Endothelial cell (in vitro differentiated cells): ENCODE measurements at regions not wholly inside any gene's neighbourhood (a gene's known extent, or its start where the extent isn't known, plus 50 kb on each side); places are given as distances from the start of the nearest gene placed in this dataset.

ENCODE experiments used
- DNase-seq: peaks from one replicate; pipeline ENCODE4 v3.0.0; 2021; ENCODE audit warnings: low spot score
- H3K27ac Mint-ChIP-seq: one replicate; pipeline ENCODE4 v1.8.0; 2021; ENCODE audit warnings: mixed read lengths, inconsistent platforms; ENCODE audit not compliant: unreplicated experiment
- H3K27me3 Mint-ChIP-seq: one replicate; pipeline ENCODE4 v1.8.0; 2021; ENCODE audit warnings: mild to moderate bottlenecking, moderate library complexity, mixed read lengths, inconsistent platforms; ENCODE audit not compliant: unreplicated experiment
- H3K36me3 Mint-ChIP-seq: one replicate; pipeline ENCODE4 v1.8.0; 2021; ENCODE audit warnings: mild to moderate bottlenecking, low read depth, mixed read lengths, inconsistent platforms; ENCODE audit not compliant: unreplicated experiment
- H3K4me1 Mint-ChIP-seq: one replicate; pipeline ENCODE4 v1.8.0; 2021; ENCODE audit warnings: mild to moderate bottlenecking, mixed read lengths, inconsistent platforms; ENCODE audit not compliant: unreplicated experiment
- H3K4me3 Mint-ChIP-seq: one replicate; pipeline ENCODE4 v1.8.0; 2021; ENCODE audit warnings: mild to moderate bottlenecking, mixed read lengths, inconsistent platforms; ENCODE audit not compliant: unreplicated experiment
- H3K9me3 Mint-ChIP-seq: one replicate; pipeline ENCODE4 v1.8.0; 2021; ENCODE audit warnings: mixed read lengths, inconsistent platforms; ENCODE audit not compliant: unreplicated experiment
- CTCF ChIP-seq: fragments of 200-600 bp; sonication (generic); IDR thresholded peaks from one replicate; pipeline ENCODE4 v1.5.0; 2021; ENCODE audit warnings: antibody characterized with exemption; ENCODE audit not compliant: unreplicated experiment

- Mint-ChIP-seq H3K4me1 (peaks cover 10% of the 10 kb centered on the region), H3K27me3 (peaks cover 7% of the 10 kb centered on the region), H3K4me3 (no peak overlapping the region), H3K36me3 (no peaks in the 10 kb centered on the region), H3K27ac (no peak overlapping the region), H3K9me3 (peaks cover 5% of the 10 kb centered on the region)
- no peak for DNase-seq
- no peak for TF ChIP-seq CTCF
Measured at GRCh38 chr2:11009176-11009575, 97.4 kb downstream of the KCNF1 start.

- Mint-ChIP-seq H3K4me1 (peaks cover 8% of the 10 kb centered on the region), H3K27ac (no peak overlapping the region), H3K27me3 (peaks cover 7% of the 10 kb centered on the region), H3K4me3 (peak overlapping the region; percentile 16), H3K36me3 (no peaks in the 10 kb centered on the region), H3K9me3 (peaks cover 5% of the 10 kb centered on the region)
- DNase-seq: no peak
- TF ChIP-seq CTCF: no peak
Measured at GRCh38 chr2:11009891-11010290, 98.2 kb downstream of the KCNF1 start.

GRCh38 chr2:11011359-11011758 lies 99.6 kb downstream of the KCNF1 start:
- H3K9me3 Mint-ChIP-seq: peaks cover 5% of the 10 kb centered on the region
- no peak for DNase-seq
- peaks cover 7% of the 10 kb centered on the region for H3K27me3 Mint-ChIP-seq
- H3K4me1 Mint-ChIP-seq: peaks cover 17% of the 10 kb centered on the region
- TF ChIP-seq CTCF: no peak
- no peak overlapping the region for H3K27ac Mint-ChIP-seq
- no peaks in the 10 kb centered on the region for H3K36me3 Mint-ChIP-seq
- no peak overlapping the region for H3K4me3 Mint-ChIP-seq

GRCh38 chr2:11012131-11012693 lies 100.5 kb downstream of the KCNF1 start:
- no peaks in the 10 kb centered on the region for H3K36me3 Mint-ChIP-seq
- H3K9me3 Mint-ChIP-seq: peaks cover 5% of the 10 kb centered on the region
- H3K27me3 Mint-ChIP-seq: peaks cover 7% of the 10 kb centered on the region
- DNase-seq: no peak
- peaks cover 19% of the 10 kb centered on the region for H3K4me1 Mint-ChIP-seq
- H3K27ac Mint-ChIP-seq: no peak overlapping the region
- no peak overlapping the region for H3K4me3 Mint-ChIP-seq
- TF ChIP-seq CTCF: no peak

GRCh38 chr2:11013196-11013595 lies 101.5 kb downstream of the KCNF1 start:
- no peak overlapping the region for H3K4me3 Mint-ChIP-seq
- DNase-seq: no peak
- peaks cover 13% of the 10 kb centered on the region for H3K4me1 Mint-ChIP-seq
- H3K27me3 Mint-ChIP-seq: peaks cover 7% of the 10 kb centered on the region
- TF ChIP-seq CTCF: no peak
- peaks cover 5% of the 10 kb centered on the region for H3K9me3 Mint-ChIP-seq
- no peak overlapping the region for H3K27ac Mint-ChIP-seq
- no peaks in the 10 kb centered on the region for H3K36me3 Mint-ChIP-seq
